Inflammatory macrophage treated with lipopolysaccharide for 4 hours (primary cell): ENCODE measurements at regions not wholly inside any gene's neighbourhood (a gene's known extent, or its start where the extent isn't known, plus 50 kb on each side); places are given as distances from the start of the nearest gene placed in this dataset.
"Not testable (repeated sequence)": the region's sequence is repeated elsewhere in the genome, so short reads cannot be mapped to it uniquely, and the experiment has no call there.

ENCODE experiments used
- DNase-seq: peaks from one replicate; pipeline ENCODE4 v3.0.0-alpha.2; 2020

DNA sequence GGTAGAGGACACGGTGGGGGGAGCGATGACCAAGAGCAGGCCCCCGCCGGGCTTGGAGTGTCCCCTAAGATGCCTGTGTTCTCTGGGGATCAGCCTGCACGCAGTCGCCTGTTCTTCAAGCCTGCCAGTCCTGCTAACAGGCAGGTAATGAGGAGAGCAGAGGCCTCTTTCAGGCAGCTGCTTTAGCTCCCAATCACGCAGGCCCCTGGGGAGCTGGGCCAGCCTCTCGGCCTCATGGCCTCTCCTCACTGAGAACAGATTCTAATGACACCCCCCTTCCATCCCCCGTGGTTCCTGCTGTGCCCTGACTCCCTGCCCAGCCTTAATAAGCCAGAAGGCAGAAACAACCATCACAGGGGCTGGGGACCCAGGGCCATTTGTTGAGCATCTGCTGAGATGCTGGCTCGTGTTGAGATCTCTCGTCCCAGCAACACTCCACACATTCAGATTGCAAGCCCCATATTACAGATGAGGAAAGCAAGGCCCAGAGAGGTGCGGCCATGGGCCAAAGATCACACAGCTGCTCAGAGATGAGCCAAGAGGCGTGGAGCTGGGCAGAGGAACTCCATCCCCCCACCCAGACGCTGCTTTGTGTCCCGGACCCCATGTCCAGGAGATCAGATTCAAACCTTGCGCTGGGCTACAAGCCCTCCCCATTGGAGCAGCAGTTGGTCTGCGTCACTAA, 71.6 kb upstream of the CASZ1 start:
- DNase-seq: no peak

DNA sequence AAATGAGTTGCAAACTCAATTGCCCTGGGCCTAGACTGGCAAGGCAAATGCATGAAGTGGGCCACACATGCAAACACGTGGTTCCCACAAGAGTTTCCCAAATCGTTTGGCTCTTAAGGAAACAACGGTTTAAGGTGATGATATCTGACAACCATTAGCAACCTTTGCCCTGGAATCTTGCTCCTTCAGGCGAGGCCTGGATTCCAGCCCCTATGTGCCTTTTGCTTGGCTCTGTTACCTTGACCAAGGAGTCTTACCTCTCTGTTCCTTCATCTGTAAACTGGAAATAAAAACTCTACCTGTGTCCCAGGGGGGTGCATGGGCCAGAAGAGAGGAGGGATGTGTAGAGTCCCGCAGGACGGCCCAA, 72.1 kb upstream of the CASZ1 start:
- DNase-seq: no peak

DNA sequence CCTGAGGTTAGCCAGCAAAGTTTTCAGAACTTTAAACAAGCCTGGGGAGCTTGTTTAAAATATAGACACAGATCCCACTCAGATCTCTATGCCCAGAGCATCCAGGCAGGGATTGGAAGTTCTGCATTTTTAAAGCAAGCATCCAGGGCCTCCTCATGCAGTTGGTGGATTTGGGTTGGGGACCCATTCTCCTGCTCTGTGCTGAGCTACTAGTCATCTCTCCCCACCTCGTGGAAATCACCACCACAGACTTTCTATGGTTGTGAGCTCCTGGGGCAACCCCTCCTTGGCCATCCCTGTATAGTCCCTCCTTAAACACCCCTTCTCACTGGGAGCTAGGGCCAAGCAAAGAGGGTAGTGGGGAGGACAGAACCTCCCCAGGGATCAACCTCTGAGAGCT, 73.5 kb upstream of the CASZ1 start:
- no peak for DNase-seq

DNA sequence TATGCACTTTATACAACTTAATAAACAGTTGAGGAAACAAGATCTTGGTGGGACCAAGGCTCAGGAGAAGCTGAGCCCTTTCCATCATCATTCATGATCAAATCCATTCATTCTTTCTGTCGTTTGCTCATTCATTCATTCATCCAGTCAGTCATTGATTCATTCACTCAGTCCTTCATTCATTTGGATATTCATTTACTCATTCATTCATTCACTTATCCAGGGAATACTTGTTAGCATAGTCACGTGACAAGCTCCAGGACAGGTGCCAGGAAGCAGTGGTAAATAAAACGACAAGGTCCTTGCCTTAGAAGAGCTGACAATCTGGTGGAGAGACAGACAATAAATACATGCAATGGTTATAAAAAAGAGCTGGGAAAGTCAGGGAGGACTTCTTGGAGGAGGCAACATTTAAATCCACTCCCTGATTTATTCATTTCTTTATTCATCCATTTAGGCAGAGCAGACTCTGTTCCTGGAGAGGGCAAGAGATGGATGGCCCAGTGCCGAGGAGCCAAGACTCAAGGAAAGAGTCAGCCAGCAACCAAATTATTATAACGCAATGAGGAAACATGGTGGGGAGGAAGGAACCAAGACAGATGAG, 74.1 kb upstream of the CASZ1 start:
- no peak for DNase-seq

DNA sequence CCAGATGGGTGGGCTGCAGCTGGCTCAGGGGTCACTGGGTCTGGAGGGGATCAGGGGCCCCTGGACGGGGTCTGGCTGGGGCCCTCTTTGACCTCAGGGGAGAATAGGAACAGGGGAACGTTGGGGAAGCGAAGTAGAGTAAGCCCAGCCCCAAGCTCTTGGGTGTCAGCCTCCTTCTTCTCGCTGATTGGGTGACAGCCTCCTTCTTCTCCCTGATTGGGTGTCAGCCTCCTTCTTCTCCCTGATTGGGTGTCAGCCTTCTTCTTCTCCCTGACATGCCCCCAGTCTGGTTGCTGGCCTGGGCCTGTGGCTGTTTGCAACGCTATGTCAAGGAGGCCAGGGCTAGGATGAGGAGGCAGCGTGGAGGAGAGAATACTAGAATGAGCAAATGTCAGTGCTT, 76.7 kb upstream of the CASZ1 start:
- no peak for DNase-seq

DNA sequence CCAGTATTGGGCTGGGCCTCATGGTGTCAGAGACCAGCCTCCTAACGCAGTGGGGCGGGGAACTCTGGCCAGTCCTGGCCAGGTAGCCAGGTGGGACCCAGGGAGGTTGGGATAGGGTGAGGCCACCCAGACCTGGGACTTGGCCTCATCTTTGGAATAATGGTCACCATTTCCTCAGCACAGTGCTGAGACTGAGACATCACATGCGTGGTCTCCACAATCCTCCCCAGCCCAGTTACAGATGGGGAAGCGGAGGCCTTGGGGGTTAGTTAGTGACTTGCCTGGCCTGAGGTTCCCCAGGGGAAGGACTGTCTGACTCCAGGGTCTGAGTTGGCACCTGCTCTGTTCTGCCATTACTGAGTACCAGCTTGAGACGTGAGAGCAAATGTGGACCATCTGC, 77.9 kb upstream of the CASZ1 start:
- no peak for DNase-seq

DNA sequence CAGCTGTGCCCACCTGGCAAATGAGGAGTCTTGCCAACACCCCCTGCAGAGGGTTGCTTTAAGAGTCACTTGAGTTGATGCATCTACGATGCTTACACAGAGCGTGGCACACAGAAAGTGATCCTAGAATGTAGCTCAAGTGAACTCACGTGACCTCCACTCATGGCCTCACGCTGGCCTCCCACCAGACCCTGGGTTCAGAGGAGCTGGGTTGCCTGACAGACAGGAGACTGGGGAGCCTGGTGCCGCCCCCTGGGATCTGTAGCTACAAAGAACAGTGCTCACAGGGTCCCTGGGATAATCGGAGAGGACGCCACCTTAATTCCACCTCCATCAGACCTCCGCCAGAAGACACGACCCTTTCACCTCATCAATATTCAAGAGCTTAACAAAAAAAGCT, 81.4 kb upstream of the CASZ1 start:
- no peak for DNase-seq

DNA sequence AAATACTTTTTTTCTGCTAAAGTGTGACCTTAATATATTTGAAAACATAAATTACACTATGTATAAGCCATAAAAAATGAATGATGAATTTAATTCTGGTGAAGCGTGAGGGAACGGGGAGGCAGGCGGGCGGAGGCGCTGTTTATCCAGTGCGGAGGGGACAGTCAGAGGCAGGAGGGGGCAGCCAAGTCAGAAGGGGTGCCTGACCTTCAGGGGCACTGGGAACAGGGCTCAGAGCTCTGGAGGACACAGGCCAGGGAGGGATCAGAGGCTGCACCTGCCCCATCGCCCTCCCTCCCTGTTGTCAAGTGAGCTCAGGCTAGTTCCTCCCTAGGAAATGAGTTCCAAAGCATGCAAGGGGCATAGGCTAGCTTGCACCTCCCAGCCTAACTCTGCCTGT, 82.0 kb upstream of the CASZ1 start:
- DNase-seq: no peak

DNA sequence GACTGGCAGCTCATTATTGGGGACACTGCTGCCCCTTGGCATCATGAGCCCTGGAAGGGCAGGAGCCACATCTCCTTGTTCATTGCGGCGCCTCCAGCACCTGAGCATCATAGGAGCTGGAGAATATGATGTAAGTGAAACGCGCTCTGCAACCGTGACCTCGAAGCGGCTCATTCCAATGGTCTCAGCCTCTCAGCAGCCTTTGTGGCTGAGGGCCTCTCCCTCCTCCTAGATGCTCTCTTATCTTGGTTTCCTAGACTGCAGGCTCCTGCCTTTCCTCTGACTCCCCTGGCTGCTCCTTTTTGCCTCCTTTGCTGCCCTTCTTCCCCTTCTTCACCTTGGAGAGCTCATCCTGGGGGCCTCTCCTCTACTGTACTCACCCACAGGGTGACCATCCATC, 83.6 kb upstream of the CASZ1 start:
- DNase-seq: no peak

DNA sequence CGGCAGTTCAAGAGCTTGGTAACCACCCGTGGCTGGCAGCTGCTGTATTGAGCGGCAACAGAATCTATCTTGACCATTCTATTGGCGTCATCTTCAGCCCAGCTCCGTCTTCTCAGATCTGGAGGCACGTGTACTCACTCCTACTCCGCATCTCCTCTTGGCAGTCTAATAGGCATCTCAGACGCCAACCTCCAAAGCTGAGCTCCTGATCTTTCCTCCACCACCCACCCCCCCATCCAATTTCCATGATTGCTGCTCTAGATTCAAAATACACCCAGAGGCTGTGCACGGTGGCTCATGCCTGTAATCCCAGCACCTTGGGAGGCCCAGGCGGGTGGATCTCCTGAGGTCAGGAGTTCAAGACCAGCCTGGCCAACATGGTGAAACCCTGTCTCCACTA, 84.6 kb upstream of the CASZ1 start:
- no peak for DNase-seq

DNA sequence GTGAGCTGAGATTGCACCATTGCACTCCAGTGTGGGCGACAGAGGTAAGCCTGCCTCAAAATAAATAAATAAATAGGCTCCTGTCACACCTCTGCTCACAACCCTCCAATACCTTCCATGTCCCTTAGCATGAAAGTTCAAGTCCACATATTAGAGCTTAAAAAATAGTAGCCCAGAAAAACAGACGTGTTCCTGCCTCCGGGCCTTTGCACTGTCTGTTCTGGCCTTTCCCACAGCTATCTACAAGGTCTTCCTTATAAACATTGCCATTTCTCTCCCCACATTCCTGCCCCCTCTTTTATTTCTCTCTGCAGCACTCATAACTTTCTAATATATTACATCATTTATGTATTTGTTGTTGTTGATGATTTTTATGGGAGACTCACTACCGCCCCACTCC, 85.6 kb upstream of the CASZ1 start:
- no peak for DNase-seq

DNA sequence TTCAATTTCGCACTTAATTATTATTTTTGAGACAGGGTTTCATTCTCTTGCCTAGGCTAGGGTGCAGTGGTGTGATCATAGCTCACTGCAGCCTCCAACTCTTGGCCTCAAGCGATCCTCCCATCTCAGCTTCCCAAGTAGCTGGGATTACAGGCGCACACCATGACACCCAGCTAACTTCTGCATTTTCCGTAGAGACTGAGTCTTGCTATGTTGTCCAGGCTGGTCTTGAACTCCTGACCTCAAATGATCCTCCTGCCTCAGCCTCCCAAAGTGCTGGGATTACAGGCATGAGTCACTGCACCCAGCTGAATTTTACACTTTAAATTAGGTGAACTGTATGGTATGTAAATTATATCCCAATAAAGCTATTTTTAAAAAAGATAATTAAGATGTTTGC, 90.6 kb upstream of the CASZ1 start:
- not testable (repeated sequence) for DNase-seq

DNA sequence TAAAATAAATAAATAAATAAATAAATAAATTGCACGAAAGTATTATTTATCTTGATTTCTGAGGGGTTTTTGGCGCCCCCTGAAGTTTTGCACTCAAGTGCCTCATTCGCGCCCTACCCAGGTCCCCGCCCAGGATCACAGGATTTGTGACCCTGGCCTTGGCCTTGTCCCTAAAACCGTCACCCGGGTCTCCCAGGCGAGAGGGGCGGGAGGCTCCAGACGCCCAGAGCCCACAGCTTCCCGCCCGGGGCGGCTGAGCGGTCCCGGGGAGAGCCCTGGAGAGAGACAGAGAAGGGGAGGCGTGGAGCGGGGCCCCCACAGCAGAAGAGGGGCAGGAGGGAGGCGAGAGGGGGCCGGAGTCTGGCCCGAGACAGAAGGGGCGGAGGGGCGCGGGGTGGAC, 91.8 kb upstream of the CASZ1 start:
- no peak for DNase-seq

DNA sequence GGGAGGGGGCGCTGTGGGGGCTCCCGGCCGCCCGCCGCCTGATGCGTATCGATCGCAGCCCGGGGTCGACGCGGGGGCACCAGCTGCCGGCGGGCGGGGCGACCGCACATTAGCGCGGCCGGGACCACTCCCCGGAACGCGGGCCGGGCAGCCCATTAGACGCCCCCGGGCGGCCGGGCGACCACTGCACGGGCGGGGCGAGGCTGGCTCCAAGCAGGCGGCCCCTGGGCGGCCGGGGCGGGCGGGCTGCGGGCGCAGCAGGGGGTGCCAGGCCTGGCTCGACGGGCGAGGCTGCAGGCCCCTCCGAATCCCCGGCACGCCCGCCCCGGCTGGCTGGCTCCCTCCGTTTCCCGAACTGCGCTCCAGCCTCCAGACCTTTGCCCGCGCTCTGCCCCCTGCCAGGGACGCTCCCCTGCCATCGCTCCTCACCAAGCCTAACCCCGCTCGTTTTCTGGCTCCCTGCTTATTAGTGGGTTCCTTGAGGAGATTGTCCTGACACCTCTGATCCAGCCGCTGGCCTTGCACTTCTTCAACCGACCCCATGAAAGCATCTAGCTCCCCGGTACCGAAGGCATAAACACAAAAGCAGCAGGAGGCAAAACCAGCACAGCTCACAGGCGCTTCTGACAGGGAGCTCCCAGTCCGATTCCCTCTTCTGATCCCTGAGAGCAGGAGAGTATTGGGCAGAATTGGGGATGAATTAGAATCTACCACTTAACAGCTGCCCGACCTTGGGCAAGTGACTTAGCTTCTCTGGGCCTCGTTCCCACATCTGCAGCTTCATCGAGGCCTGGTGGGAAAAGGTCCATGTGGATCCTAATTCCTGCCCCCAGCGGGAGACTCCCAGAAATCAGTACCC, 92.6 kb upstream of the CASZ1 start:
- DNase-seq: no peak

DNA sequence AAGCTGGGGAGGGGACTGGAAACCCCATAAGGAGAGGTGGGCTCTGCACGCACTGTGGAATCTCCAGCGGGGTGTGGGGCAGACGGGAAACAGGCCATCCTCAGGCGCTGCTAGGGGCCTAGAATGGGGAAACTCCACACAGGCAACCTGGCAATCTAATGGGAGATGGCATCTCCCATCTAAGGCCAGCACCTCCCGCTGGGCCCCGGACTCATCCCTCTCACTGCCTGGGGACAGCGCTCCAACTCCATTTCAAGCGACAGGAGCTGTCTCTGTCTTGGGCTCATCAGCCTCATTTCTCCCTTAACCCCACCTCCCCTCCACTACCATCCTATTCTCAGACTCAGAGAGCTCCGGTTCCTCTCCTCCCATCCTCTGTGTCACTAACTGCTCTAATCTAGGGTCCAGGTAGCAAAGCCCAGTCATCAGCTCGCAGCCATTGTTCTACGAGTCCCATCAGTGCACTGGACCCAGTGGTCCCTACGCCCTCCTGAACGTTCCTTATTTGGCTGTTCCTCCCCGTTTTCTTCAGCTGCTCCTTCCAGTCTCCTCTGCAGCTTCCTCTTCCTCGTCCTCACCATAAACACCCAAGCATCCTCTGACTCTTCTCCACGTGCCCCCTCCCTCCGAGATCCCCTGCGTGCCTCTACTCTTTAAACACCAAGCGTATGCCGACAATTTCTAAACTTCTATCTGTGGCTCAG, 93.4 kb upstream of the CASZ1 start:
- DNase-seq: no peak

DNA sequence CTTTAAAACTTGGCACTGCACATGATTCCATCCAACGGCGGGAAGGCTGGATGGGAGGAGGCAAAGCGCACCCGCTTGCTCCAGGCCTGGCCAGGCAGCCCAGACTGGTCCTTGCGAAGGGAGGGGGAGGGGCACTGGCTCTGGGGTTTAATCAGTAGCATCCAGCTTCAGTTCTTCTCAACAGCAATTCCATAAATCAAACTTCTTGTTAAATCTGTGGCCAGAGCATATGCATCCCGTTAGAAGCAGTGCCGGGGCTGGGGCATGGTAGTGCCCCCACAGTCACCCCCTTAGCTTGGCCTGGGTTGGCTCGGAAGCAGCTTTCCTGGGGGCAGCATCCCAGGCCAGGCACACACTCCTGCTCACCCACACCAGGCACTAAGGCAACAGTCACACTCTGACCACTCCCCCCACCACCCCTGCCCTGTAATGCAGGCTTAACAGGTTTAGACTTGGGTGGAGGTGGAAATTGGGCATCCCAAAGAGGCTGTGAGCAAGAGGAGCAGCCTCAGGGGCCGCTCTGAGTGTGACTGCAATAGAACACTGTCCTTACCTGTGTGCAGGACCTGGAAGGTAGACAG, 94.1 kb upstream of the CASZ1 start:
- no peak for DNase-seq

DNA sequence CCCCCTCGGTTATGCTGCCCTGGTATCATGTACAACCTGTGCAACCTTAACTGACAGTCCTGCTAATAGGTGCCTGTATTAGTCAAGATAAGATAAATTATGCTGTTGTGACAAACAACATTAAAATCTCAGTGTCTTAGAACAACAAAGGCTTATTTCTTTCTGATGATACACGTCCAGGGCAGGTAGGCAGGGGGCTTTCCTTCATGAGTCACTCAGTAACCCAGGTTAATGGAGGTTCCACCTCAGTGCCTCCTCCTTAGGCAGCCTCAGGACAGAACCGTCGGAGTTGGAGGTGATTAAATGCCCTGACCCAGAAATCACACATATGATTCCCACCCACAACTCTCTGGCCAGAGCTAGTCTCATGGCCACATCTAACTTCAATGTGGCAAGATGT, 94.6 kb upstream of the CASZ1 start:
- no peak for DNase-seq

DNA sequence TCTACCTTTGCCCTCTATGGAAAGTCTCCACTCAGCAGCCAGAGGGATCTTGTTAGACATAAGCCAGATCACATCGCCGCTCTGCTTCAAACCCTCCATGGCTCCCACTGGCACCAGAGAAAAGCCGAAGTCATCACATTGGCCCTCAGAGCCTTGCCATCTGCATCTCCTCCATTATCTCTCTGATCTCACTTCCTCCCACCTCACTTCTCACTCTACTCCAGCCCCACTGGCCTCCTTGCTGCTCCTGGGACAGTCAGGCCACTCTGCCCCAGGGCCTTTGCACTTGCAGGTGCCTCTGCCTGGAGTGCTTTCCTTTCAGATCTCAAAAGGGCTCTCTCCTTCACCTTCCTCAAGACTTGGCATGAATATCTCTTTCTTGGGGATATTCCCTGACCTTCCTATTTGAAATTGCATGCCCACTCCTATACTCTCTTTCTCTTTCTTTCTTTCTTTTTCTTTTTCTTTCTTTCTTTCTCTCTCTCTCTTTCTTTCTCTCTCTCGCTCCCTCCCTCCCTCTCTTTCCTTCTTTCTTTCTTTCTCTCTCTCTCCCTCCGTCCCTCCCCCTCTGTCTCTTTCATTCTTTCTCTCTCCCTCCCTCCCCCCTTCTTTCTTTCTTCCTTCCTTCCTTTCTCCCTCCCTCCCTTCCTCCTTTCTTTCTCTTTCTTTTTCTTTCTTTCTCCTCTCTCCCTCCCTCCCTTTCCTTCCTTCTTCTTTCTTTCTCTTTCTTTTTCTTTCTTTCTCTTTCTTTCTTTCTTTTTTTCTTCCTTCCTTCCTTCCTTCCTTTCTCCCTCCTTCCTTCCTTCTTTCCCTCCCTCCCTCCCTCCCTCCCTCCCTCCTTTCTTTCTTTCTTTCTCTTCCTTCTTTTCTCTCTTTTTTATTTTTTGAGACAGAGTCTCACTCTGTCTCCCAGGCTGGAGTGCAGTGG, 96.0 kb upstream of the CASZ1 start:
- DNase-seq: no peak

DNA sequence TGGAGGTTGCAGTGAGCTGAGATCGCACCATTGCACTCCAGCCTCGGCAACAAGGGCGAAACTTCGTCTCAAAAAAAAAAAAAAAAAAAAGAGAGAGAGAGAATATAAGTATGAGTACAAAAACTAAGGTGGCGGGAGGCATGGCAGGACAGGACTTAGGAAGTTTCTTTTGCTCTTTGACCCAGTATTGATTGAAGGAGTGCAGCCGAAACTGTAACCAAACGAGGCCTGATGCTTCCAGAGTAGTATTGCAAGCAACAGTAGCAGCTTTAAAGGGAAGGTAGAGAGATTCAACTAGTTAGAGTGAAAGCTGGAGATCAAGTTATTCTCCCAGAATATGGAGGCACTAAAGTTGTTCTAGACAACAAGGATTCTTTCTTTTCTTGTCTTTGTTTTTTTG, 99.2 kb upstream of the CASZ1 start:
- DNase-seq: no peak

DNA sequence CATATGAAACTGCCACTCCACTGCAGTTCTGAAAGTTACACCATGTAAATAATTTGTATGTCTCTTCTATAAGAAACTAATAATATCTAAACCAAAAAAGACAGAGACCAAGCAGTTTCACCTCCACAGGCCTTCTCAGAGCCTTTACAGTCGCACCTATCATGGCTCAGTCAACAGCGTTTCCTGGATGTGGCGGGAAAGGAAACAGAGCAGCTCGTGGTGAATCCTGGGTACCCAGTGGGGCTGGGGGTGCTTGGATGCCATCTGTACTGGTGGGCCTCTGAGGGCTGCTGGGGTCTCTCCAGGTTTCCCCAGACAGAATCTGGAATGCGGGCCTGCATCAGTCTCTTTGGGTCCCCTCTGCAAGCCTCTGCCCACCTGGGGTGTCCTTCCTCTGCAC, 100.2 kb upstream of the CASZ1 start:
- no peak for DNase-seq

DNA sequence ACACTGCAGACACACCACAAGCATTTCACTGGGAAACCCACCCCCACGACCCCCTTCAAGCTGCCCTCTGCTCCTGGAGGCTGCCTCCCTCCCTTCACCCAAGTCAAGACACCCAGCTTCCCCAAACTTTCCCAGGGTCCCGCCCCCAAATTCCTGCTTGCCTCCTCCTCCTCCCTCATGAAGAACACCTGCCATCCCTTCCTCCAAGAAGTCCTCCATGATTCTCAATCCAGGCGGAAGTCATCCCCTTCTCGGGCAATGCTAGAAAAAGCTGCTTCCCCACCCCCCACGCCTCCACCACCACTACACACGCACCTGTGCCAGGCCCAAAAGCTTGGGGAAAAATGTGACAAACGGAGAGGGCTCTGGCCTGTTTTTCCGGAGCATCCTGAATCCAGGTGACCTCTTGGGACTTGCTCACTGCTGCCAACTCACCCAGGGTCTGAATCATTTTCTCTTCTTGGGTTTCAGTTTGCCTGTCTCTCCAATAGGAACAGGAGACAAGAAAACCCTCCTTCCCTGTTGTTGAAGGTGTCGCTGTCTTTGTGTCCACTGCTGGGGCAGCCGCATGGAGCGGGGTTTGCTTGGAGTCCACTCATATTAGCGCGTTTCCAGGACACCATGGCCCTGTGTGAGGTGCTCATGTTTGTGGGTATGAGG, 101.0 kb upstream of the CASZ1 start:
- DNase-seq: no peak
